C4-2B (cell line): ENCODE measurements at regions not wholly inside any gene's neighbourhood (a gene's known extent, or its start where the extent isn't known, plus 50 kb on each side); places are given as distances from the start of the nearest gene placed in this dataset.

Experiments used
- CTCF ChIP-seq: fragments of 450-650 bp; conservative IDR thresholded peaks from 2 replicates; pipeline ENCODE4 v1.5.1; 2017; ENCODE audit warnings: mild to moderate bottlenecking
- ZFX ChIP-seq: fragments of 450-650 bp; IDR thresholded peaks from 2 replicates; pipeline ENCODE4 v1.6.1; 2017

GRCh38 chr4:16989371-16989770 is 90.9 kb upstream of the LDB2 start:
- TF ChIP-seq CTCF (no peak), ZFX (no peak)
